OCI-LY1 (cell line): ENCODE measurements at regions not wholly inside any gene's neighbourhood (a gene's known extent, or its start where the extent isn't known, plus 50 kb on each side); places are given as distances from the start of the nearest gene placed in this dataset.
A peak's percentile ranks its signal among the peaks of the same experiment; 100 is the strongest.

Experiments
- EZH2 ChIP-seq: fragments of 200-600 bp; sonication (generic), shearing (Covaris generic); IDR thresholded peaks from 2 replicates; pipeline ENCODE4 v1.8.0; 2017; ENCODE audit warnings: borderline replicate concordance, mixed run types, mild to moderate bottlenecking, antibody characterized with exemption, low read length, moderate library complexity, mixed read lengths
- TF ChIP-seq, protein P1 (sequence below): fragments of 200-600 bp; sonication (generic), shearing (Covaris generic); IDR thresholded peaks from 2 replicates; pipeline ENCODE4 v1.5.1; 2017; ENCODE audit warnings: mild to moderate bottlenecking, antibody characterized with exemption, low read length, moderate library complexity, mixed read lengths

DNA sequence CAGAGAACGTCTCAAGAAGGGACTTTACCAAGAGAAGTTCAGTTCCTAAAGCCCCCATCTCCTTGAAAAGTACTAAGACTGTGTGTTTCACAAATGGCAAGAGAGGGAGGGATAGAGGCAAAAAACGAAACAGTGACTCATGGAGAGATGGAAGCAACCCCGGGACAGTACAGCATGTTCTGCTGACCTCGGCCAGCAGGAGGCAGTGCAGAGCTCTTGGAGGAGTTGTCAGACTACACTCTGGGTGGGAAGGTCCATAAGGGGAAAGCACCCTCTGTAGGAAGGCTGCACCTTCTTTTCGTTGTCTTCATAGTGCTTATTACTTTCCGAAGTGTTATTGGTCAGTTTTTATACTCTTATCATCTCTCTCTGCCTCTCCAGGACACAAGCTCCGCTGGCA, 525.2 kb upstream of the CCDC196 start:
- TF ChIP-seq, protein P1, sequence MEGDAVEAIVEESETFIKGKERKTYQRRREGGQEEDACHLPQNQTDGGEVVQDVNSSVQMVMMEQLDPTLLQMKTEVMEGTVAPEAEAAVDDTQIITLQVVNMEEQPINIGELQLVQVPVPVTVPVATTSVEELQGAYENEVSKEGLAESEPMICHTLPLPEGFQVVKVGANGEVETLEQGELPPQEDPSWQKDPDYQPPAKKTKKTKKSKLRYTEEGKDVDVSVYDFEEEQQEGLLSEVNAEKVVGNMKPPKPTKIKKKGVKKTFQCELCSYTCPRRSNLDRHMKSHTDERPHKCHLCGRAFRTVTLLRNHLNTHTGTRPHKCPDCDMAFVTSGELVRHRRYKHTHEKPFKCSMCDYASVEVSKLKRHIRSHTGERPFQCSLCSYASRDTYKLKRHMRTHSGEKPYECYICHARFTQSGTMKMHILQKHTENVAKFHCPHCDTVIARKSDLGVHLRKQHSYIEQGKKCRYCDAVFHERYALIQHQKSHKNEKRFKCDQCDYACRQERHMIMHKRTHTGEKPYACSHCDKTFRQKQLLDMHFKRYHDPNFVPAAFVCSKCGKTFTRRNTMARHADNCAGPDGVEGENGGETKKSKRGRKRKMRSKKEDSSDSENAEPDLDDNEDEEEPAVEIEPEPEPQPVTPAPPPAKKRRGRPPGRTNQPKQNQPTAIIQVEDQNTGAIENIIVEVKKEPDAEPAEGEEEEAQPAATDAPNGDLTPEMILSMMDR = peak; percentile 89
- TF ChIP-seq EZH2 = no peak
